ENCODE measurements at regions not wholly inside any gene's neighbourhood (a gene's known extent, or its start where the extent isn't known, plus 50 kb on each side); places are given as distances from the start of the nearest gene placed in this dataset.

DNA sequence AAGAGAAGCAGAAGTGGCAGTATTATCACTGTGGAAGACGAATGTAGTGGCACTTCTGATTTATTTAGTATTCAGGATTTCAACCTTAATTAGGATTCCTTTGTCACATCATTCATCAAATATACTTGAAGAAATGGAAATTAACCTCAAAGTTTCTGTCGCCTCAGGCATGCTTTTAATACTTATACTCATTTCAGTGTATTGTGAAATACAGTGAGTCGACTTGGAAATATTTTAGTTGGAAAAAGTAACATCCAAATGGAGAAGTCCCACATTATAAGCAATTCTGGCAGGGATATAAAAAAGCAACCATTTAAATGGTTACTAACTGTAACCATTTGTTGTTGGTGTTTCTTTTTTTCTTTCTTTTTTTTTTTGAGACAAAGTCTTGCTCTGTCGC is 648.8 kb downstream of the ARL4A start:
- DNase-seq = no peak

DNA sequence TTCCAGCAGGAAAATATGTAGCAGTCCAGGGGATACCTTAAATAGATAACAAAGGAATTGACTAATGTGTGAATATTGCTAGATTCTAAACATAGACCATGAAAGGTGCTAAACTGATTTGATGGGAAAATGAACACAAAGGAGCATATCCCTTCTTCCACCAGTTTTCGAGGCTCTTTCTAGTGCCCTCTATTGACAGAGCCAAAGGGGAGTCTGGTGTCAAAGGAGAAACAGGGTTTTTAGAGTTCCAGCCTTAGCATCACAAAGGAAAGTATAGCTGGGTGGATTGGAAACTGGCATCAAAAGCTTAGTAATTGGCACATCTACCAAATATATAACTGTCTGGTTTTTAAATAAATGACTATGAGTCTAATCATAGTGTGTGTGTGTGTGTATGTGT is 636.8 kb downstream of the ETV1 start:
- no peak for DNase-seq

DNA sequence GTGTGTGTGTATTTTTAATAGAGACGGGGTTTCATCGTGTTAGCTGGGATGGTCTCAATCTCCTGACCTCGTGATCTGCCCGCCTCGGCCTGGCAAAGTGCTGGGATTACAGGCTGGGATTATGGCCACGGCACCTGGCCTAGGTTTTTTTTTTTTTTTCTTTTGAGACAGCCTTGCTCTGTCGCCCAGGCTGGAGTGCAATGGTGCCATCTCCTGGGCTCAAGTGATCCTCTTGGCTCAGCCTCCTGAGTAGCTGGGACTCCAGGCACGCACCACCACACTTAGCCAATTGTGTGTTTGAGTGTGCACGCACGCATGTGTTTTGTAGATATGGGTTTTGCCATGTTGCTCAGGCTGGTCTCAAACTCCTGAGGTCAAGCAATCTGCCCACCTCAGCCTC is 629.8 kb downstream of the ETV1 start:
- no peak for DNase-seq

DNA sequence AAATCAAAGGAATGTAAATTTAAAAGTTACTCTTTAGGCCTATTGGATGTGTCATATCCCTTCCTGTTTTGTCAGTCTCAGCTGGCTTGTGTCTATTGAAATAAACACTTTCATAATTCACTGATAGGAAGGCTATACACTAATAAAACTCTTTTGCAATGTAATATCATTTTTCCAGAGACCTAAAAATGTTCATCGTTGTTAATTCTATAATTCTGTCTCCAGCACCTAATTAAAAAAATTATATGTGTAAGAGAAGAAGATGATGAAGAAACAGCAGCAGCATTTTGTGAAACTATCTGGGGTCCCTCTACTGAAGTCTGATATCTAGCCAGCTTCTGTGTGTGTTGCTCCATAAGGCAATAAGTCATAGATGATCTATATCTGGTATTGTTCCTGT is 602.7 kb downstream of the ETV1 start:
- no peak for DNase-seq

DNA sequence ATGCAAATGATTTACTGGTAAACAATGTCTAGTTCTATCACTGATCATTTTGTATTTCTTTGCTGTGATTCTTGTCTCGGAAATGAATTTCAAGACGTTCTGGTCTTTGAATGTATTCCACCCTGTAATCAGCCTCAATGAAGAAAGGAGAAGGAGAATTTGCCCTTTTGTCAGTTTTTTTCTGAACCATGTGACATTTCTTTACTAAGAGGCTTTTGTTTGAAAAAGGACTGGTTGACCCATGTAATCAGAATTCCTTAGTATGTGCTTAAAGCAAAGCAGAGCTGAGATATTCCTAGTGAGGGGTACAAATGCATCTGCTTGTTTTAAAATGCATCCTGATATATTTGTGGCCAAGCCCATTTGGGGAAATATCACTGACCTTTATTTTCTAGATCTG is 581.6 kb downstream of the ETV1 start:
- DNase-seq = no peak

DNA sequence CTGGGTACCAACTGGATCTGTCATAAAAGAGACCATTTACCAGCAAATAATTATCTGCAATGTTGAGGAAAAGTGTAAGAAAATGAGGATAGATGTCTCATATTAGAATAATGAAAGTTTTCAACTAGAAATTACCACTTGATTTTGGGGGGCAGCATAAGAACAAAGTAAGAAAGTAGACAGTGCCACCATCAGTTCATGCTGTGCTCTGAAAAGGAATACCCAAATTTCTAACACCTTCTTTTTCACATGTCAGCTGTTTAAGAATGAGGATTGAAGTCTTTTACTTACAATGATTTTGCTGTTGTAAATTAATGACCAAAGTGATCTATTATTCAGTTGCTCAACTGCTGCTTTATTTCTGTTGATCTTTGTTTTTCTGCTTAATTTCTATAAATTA is 578.3 kb downstream of the ETV1 start:
- no peak for DNase-seq

DNA sequence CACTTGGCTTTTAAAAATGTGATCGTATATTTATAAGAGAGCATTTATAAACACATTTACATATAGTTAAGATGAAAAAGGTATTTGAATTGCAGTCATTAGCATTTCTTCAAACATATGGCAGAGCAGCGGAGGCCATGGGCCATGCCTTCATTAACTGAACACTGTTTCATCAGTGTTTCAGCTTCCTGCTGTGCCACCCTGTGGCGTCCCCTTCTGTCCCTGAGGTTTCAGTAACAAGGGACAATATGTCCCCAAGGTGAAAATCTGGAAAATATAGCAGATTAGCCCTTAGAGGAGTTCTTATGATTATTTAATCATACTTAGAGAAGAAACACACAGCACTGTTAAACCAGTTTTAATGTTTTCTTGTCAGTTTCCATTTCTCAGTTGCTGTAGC is 577.8 kb downstream of the ETV1 start:
- no peak for DNase-seq

DNA sequence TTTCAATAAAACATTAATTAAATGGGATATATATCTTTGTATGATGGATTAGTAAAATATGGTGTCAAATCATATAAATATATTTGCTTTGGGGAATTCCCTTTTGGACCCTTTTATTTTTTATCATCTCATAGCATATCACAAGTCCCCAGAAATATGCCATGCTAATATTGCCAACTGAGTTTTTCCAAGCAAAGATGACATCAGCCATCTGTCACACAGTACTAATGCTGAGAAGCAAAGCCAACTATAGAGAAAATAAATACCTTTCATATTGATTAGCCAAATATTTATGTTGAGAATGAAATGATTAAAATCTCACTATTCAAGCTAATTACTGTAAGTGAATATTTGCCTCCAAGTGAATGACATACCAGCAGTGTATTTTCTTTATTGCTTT is 575.3 kb downstream of the ETV1 start:
- DNase-seq = no peak

DNA sequence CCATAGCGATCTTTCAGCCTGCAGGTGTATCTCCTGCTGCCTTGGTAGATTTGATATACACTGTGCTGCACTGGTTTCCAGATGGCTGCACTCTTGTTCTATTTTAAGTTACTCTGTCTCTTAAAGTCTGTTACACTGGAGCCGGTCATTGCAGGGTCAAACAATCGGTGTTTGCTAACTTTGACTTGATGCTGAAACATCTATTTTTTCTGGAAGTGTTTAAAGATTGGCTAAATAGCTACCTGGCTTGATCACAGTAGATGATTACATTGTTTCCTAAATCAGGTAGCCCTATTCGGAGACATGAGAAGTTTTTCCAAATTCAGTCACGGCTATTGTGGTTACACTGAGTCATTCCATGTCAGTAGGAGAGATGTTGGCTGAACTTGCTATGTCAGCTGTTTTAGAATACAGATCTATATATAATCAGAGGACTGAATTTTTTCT is 574.8 kb downstream of the ETV1 start:
- no peak for DNase-seq

DNA sequence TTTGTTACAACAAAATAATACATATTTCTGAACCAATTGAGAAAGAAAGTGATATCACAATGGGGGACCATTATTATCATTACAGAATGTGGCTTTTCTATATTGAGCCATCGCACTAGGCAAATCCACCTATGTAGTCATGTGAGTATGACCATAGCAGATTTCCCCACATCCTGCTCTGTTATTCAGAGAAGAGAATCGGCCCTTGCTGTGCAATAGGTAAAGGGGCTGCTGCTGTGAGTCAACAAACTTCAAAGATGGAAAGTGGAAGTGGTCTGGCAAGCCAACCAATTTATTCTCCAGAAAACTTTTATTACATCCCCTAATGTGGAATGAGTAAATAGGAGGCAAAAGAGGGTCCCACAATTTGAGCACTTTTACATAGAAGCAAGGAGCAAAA is 573.4 kb downstream of the ETV1 start:
- no peak for DNase-seq

DNA sequence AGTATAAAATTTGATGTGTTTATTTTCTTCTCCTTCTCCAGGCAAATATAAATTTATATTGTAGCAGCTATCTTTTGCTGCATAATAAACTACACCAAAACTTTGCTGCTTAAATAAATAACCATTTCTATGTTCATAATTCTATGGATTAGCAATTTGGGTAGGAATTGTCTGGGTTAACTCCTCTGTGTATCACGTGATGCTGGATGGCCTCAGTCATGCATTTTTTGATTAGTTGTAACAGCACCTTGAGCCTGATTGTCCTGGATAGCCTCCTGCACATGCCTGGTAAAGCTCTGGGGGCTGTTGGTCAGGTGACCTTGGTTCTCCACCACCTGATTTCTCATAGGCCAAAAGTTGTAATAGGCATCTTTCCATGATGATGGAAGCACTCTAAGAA is 572.9 kb downstream of the ETV1 start:
- no peak for DNase-seq

DNA sequence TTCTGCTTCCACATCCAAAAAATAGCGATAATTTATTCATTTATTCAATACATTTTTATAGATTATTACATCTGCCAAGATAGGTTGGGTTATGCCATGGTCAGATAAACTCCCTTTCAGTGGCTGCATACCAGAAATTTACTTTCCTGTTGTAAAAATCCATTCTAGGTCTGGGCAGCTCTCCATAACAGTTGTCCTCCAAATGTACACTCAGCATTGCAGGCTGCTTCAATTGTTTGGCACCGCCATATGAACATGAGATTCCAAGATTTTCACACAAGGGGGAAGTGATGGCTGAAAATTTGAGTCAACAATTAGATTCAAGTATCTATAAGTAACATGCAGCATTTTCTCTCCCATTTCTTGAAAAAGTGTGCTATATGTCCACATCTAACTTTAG is 568.7 kb downstream of the ETV1 start:
- no peak for DNase-seq

DNA sequence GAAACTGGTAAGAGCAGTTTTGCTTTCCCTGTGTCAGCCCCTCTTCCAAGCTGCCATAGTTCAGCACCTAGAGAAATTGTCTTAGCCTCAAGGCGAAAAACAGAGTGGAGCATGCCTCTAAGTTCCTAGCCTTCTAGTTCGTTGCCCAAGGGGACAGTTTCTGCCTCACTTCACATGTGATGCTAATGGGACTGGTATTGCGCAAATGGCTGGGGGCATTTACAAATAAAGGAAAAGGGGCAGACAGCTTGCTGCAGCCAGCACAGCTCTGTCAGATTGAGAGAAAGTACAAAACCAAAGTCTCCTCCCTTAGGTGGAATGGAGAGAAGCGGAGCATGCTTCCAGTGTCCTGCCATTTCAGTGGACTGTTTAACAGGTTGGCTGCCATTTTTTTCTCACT is 567.7 kb downstream of the ETV1 start:
- DNase-seq = no peak

DNA sequence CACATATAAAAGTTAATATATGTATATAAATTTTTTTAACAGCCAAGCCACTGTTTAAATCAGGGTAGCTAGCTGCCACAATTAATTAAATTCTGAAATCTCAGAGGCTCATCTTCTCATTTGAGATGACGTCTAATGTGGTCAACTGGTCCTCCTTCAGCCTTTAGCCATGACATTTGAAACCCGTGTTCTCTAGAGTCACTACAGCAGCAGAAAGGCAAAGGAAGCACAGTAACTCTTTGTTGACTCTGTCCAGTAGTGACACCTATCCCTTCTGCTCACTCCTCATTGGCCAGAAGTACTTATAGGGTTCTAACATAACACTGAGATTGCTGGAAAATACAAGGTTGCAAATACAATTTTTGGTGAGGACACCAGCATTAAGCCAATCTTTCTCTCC is 555.5 kb downstream of the ETV1 start:
- DNase-seq = no peak

DNA sequence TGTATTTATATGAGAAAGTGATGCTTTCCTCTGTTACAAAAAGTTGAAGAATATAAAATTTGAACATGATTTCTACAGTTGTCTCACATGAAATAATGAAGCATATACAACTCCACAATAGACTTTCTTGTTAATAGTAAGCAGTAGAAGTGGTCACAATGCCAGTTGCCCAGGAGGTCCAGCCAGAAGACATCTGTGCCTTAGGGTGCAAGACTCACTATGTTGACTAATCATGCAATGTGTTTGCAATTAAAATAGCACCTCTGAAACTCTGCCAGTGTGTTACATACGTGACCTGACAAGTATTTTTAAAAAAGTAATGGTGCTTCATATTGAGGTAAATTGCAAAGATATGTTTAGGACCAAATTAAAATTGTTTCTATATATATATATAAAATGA is 547.2 kb downstream of the ETV1 start:
- no peak for DNase-seq

DNA sequence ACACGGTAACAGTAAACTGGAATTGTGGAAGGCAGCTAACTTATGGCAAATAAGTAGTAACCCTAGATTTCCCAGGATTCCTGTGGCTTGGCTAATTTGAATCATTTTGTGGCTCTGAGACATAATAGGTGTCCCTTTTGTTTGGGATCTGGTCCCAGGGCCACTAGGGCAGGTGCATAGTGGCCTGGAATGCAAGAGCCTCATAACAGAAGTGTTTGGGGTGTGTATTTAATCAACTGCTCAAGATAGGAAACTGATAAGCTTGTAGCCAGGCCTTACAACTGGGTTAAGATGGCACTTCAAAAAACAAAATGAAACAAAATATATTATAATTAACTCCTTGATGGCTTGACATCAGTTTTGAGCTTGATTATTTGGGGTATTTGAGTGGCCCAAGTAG is 541.8 kb downstream of the ETV1 start:
- DNase-seq = no peak

DNA sequence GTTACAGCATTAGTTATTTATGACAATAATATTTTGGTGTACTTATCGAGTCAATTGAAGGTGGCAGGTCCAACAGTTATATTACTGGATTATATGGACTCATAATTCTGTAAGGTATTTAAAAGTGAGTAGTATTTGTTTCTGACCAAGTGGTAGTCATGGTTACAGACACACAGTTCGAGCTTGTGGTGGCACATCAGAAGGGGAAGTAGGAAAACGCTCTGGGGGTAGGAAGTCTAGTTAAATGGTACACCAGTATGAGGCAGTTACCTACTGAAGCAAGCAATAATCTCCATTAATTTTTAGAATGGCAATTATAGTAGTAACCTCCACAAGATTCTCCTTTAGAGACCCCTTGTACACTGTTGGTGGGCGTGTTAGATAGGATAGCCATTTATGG is 541.2 kb downstream of the ETV1 start:
- DNase-seq = no peak

DNA sequence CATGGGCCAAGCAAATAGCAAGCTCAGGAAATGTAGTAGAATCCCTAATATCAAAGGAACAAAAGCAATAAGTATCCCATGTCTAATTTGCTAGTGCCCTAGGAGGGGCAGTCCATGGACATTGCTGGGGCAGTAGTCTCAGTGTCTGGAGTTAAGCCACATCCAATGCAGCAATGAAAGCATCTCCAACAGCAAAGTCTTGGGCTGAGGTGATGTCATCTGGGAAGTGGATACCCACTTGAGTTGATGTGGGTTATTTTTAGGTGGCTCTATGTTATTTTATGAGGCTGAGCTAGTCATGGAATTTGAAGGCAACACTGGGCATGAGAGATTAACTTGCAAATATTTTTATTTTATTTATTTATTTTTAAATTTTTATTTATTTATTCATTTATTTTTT is 540.0 kb downstream of the ETV1 start:
- DNase-seq = no peak

DNA sequence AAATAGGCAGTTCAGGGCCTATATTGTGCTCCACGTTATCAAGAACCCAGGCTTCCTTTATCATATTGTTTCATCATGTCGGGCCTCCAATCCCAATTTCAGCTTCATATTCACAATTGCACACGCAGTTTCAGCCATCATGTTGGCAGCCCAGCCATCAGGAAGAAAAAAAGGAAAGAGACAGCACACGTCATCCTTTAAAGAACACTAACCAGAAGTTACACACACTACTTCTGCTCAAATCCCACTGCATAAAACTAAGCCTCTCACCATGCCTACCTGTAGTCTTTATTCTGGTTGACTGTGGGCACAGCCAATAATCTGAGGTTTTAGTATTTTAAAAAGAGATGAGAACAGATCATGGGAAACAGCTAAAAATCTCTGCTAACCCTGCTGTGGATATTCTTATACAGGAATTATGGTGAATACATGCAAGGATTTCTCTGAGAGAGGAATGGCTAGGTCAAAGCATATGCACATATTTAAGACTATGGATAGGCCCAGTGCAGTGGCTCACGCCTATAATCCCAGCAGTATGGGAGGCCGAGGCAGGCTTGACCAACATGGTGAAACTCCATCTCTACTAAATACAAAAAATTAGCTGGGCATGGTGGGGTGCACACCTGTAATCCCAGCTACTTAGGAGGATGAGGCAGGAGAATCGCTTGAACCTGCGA is 534.4 kb downstream of the ETV1 start:
- no peak for DNase-seq

DNA sequence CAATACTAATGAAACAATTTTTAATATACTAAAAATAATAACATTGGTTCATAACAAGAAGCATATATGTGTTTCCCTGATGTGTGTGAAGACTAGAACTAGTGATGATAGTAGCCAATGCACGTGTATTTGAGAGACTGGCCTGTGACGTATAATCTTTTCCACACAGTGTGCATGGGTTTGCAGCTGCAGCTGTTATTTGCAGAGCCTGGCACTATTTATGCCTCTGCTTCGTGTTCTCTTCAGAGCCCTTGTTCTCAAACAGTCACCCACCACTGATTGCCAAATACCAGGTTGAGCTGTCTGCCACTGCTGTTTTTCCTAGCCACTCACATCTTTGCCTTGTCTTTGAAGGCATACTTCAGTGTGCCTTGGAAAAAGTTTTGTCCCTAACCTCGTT is 531.7 kb downstream of the ETV1 start:
- DNase-seq = no peak

DNA sequence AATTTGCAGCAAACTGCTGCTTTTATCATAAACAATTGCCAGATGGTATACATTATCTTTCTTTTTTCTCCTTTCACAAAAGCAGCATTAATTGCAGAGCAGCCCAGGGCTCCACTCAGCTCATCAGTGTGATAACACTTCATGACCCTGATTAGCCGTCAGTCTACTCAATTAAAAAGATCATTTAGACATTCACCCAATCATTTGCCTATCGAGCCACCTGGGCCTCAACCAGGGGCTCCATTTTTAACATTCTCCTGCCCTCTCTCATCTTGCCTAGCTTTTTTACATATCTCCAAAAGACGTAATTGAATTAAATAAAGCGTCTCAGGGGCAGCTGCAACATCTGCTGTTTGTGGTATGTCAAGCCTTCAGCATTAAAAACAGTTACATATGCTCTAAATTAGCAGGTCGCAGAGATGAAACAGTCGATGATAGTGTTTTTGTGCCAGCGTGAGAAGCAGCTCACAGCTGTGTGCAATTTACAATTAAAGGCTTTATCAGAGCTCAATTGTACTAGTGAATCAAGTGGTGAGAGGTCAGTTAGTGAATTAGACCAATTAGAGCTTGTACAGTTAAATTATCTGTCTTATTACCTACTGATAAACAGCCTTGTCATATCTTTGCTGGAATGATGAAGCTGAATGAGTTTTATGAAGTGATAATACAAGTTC is 522.5 kb downstream of the ETV1 start:
- DNase-seq = no peak

DNA sequence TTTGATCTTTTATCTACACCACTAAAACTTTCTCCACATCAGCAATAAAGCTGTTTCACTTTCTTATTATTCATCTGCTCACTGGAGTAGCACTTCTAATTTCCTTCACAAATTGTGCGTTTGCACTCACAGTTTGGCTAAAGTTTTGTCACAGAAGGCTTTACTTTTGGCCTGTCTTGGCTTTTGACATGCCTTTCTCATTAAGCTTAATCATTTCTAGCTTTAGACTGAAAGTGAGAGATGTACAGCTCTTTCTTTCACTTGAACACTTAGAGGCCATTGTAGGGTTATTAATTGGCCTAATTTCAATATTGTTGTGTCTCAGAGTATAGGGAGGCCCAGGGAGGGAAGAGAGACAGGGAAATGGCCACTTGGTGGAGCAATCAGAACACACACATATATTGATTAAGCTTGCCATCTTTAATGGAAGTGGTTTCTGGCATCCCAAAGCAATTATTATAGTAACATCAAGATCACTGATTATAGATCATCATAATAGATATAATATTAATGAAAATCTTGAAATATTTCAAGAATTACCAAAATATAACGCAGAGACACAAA is 512.5 kb downstream of the ETV1 start:
- no peak for DNase-seq

DNA sequence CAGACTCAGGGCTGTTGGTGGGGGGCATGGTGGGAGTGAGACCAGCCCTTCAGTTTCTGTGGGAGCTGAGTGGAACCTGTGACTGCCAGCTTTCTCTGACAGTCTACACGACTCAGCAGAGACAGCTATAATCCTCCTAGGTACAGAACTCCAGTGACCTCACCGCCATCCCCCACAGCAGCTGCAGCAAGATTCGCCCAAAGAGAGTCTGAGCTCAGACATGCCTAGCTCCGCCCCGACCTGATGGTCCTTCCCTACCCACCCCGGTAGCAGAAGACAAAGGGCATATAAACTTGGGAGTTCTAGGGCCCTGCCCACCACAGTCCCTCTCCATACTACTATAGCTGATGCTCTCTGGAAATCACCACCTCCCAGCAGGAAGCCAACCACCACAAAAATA is 500.1 kb downstream of the ETV1 start:
- no peak for DNase-seq

DNA sequence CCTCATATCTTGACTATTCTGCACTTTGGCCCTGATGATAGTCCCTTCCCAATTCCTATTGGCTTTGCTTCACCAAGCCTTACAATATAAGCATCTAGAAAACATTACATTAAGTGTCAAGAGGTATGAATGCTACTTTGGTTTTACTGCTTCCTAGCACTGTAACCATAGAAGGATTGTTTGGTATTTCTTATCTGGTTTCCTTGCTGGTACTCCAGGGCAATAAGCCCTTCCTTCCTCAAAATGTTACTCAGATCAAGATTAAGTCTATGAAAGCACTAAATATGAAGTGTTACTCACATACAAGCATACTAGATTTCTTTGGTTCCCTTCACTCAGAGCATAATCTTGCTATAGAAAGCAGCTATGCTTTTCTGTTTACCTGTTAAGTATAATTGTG is 492.5 kb downstream of the ETV1 start:
- no peak for DNase-seq

DNA sequence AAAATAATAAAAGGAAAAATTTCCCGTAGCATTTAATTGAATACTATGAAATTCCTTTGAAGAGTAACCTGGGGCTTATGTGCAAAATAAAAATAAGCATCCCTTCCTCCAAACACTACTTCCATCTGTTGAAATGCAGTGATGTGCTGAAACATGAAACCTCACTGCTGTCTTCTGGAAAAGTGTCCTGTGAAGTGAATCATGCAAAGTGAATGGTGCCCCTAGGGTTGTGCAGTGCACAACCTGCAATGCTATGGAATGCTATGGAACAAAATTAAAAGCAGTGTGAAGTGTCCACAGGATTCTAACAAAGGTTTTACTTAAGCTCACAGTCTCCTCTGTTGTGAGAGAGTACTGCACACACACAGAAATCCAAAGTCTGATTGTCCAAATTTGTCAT is 480.9 kb downstream of the ETV1 start:
- no peak for DNase-seq

Data from activated CD4-positive, alpha-beta T cell treated with anti-CD3 and anti-CD28 coated beads, Interleukin-10, Interleukin-2, amounts not matched to agents 100 ng/mL and 50 ng/mL, durations not matched to agents 16 hours and 8 hours (primary cell).